GM12874 (cell line): ENCODE measurements at regions not wholly inside any gene's neighbourhood (a gene's known extent, or its start where the extent isn't known, plus 50 kb on each side); places are given as distances from the start of the nearest gene placed in this dataset.

Experiments used
- TF ChIP-seq, protein P1 (sequence below): IDR thresholded peaks from 2 replicates; pipeline ENCODE4 v1.5.1; 2011; ENCODE audit warnings: low read depth, mild to moderate bottlenecking, control low read depth, low read length, moderate library complexity; ENCODE audit not compliant: insufficient read depth

DNA sequence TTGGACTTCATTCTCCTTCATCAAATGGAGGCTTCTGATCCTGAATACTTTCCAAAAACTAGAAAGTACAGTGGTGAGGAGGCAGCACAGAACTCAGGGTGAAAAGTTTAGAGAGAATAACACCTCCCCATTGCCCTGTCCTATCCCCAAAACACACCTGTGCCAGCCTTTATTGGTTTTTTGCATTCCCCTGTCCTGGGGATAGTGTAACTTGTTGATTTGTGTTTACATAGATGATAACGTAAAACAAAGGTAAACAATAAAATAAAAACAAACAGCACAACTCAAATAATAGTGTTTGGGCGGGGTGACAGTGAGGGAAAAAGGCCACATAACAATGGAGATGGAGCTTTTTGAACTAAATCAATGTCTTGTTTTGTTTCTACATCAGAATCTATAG lies 1917.7 kb downstream of the TP53TG3F start:
- TF ChIP-seq, protein P1, sequence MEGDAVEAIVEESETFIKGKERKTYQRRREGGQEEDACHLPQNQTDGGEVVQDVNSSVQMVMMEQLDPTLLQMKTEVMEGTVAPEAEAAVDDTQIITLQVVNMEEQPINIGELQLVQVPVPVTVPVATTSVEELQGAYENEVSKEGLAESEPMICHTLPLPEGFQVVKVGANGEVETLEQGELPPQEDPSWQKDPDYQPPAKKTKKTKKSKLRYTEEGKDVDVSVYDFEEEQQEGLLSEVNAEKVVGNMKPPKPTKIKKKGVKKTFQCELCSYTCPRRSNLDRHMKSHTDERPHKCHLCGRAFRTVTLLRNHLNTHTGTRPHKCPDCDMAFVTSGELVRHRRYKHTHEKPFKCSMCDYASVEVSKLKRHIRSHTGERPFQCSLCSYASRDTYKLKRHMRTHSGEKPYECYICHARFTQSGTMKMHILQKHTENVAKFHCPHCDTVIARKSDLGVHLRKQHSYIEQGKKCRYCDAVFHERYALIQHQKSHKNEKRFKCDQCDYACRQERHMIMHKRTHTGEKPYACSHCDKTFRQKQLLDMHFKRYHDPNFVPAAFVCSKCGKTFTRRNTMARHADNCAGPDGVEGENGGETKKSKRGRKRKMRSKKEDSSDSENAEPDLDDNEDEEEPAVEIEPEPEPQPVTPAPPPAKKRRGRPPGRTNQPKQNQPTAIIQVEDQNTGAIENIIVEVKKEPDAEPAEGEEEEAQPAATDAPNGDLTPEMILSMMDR, result no peak

DNA sequence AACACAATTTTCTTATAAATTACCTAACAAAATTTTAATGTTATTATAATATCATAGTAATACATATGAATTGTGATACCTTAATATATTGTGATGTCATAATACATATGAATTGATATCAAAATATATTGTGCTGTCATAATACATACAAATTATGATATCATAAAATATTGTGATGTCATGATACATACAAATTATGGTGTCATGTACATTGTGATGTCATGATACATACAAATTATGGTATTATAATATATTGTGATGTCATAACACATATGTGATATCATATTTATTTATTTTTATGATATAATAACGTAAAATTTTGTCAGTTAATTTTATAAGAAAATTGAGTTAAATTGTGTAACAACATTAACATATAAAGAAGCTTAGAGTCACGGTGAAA lies 1927.2 kb downstream of the TP53TG3F start:
- TF ChIP-seq, protein P1, result no peak

DNA sequence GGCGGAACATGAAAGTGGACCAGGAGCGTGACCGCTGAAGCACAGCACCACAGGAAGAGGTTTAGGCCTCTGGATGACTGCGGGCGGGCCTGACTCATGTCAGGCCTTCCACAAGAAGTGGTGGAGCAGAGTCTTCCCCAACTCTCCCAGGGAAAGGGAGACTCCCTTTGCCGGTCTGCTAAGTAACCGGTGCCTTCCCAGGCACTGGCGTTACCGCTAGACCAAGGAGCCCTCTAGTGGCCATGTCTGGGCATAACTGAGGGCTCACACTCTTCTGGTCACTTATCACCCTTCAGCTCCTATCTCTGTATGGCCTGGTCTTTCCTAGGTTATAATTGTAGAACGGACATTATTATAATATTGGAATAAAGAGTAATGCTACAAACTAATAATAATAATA lies 1931.9 kb downstream of the TP53TG3F start:
- TF ChIP-seq, protein P1, result peak; percentile 66

DNA sequence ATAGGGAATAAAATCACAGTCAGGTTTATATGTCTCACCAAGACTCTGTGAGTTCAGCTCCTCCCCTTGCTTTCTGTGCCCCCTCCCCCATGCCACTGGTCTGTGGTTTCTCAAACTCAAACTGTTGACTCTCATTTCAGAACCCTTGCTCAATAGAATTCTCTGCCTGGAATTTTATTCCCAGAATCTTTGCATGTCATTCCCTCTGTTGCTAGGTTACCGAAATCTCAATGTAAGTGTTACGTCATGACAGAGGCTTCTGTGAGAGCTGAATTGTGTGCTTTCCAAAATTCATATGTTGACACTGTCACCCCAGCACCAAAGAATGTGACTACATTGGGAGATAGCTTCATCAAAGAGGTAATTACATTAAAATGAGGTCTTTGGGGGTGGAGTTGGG lies 1938.8 kb downstream of the TP53TG3F start:
- TF ChIP-seq, protein P1, result no peak

DNA sequence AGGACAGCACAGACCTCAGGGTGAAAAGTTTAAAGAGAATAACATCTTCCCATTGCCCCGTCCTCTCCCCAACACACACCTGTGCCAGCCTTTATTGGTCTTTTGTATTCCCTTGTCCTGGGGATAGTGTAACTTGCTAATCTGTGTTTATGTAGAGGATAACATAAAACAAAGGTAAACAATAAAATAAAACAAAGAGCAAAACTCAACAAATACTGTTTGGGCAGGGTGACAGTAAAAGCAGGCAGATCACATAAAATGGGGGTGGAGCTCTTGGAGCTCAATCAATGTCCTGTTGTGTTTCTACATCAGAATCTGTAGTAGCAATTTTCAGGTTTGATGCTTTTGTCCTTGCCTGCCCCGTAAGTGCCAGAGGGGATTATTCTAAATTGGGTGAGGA lies 1939.7 kb downstream of the TP53TG3F start:
- TF ChIP-seq, protein P1, result no peak

DNA sequence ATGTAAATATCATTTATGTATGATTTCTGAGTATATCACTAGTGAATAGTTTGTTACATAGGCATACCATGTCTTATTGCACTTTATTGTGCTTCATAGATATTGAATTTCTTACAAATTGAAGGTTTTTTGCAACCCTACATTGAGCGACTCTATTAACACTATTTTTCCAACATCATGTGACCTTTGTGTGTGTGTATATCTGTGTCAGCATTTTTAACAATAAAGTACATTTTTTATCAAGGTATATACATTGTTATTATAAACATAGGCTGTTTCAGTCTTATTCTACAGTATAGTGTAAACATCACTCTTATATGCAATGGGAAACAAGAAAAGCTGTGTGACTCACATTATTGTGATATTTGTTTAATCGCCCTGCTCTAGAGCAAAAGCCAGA lies 1944.9 kb downstream of the TP53TG3F start:
- TF ChIP-seq, protein P1, result no peak

DNA sequence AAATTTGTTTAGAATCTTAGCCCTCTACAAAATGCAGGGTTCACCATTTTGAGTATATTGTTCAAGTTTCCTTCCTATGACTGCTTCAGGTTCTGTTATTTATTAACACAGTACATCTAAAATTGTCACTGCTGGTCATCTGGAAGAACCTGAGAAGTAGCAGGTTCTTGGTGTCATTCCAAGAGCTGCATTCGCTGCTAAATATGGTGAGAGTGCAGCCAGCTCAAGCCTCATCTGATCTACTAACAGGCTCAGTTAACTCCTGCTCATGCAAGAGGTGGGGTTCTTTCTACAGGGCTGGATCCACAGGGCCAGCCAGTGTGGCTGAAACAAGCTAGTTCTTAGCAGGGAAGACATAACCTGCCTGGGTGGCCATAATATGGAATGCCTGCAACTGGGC lies 1946.1 kb downstream of the TP53TG3F start:
- TF ChIP-seq, protein P1, result no peak

DNA sequence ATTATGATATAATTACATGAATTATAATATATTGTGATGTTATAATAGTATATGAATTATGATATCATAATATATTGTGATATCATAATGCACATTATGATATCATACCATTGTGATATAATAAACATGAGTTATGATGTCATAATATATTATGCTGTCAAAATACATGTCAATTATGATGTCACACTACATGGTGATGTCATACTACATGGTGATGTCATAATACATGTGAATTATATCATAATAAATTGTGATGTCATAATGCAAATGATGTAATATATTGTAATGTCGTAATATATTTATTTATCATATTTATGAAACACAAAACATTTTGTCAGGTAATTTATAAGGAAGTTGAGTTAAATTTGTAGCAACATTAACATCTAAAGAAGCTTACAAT lies 1950.1 kb downstream of the TP53TG3F start:
- TF ChIP-seq, protein P1, result no peak
